NCI-H1105 (cell line): ENCODE measurements at regions not wholly inside any gene's neighbourhood (a gene's known extent, or its start where the extent isn't known, plus 50 kb on each side); places are given as distances from the start of the nearest gene placed in this dataset.
A peak's percentile ranks its signal among the peaks of the same experiment; 100 is the strongest.
"Not testable (repeated sequence)": the region's sequence is repeated elsewhere in the genome, so short reads cannot be mapped to it uniquely, and the experiment has no call there.

Experiments
- DNase-seq: peaks from one replicate; lab custom pipeline; 2025; lab: John Stamatoyannopoulos, UW

DNA sequence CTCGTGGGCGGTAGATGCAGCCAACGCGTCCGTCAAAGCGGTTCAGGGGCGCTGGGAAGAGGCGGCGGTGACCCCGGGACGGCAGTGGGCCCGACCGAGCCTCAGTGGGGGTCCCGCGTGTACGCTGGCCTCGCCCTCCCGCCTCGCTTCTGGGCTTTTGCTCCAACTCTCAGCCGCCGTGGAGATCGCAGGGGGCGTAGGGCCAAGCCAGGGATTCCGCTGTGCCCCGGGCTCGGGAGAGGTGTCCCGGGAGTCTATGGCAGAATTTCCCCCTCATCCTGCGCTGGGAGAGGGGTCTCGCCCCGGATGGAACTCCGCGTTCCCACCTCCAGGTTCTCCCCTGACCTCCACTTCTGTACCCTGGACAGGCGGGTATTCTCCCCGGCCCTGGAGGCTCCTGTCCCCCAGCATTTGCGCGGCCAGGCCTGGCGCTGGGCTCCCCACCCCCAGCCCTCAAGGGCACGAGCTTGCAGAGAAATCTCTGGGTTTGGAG, 131.9 kb downstream of the MRPL36 start:
- no peak for DNase-seq

DNA sequence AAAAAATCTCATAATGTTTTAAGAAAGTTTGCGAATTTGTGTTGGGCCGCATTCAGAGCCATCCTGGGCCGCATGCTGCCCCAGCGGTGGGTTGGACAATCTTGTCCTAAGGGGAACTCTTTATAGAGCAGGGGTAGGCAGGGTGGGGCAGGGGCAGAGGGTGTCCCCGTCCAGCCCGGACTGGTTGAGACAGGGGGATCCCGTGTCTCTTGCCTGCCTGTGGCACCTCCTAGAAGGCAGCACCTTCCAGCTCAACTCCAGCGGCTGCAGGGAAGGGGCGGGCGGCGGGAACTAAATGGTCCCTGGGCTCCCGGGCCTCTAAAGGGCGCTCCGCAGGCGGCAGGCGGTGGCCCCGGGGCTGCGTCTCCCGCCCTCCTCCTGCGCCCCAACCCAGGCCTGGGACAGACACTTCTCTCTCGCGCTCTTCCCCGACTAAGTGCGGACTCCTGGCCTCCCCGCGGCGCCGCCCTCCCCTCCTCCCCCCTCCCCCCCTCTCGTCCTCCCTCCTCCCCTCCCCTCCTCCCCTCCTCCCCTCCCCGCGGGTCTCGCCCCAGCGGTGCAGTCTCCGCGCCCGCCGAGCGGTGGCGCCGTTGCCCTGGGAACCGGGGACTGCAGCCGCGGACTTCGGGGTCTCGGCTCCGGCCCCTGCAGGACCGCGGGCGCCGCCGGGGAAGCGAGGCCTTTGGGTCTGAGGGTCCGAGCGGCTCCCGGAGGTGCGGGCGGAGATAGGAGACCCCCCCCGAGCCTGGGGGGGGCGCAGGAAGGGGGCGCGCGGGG, 132.6 kb downstream of the MRPL36 start:
- DNase-seq, result peak; percentile 35

DNA sequence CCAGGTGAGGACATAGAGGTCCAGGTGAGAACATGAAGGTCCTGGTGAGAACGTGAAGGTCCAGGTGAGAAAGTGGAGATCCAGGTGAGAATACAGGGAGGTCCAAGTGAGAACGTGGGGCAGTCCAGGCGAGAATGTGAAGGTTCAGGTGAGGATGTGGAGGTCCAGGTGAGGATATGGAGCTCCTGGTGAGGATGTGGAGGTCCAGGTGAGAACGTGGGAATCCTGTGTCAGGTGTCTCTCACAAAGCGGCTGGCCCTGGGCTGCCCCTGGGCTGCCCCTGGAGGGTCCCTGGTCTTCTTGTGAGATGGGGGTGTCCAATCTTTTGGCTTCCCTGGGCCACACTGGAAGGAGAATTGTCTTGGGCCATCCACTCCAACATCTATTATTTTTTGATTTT, 133.4 kb downstream of the MRPL36 start:
- no peak for DNase-seq

DNA sequence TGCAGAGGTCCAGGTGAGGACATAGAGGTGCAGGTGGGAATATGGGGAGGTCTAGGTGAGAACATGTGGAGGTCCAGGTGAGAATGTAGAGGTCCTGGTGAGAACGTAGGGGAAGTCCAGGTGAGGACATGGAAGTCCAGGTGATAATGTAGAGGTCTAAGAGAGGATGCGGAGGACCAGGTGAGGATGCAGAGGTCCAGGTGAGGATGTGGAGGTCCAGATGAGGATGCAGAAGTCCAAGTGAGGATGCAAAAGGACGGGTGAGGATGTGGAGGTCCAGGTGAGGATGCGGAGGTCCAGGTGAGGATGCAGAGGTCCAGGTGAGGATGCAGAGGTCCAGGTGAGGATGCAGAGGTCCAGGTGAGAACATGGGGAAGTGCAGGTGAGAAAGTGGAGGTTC, 133.8 kb downstream of the MRPL36 start:
- no peak for DNase-seq

DNA sequence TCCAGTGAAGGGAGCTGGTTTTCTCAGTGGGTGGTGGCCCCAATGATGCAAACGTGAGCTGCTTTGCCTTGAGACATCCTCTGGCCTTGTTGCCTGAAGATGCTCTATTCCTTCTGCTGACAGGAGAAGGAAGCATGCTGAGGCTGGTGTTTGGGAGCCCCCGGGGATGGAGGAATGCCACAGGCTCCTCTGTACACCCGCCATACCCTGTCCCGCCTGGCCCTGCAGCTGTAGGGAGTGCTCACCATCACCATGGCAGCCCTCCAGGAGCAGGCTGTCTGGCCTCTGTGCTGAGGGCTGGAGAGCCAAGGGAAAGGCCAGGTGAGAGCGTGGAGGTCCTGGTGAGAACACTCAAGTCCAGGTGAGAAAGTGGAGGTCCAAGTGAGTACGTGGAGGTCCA, 134.4 kb downstream of the MRPL36 start:
- DNase-seq, result no peak

DNA sequence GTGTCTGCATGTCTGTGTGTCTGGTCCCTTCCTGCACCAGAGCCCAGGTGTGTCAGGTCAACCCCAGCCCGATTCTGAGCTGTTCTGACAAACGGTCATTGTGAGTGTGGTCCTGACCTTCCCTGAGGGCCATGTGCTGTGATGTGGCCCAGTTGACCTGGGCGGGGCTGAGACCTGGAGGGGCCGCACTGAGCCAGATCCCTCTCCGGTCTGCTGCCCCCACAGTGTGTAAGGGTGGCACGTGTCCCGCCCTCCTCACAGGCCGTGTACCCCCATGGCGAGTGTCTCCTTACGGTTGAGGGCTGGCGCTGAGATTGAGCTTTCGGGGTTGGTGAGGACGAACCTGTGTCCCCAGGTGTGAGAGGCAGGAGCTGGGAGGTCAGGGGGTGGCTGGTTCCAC, 136.5 kb downstream of the MRPL36 start:
- DNase-seq, result no peak

DNA sequence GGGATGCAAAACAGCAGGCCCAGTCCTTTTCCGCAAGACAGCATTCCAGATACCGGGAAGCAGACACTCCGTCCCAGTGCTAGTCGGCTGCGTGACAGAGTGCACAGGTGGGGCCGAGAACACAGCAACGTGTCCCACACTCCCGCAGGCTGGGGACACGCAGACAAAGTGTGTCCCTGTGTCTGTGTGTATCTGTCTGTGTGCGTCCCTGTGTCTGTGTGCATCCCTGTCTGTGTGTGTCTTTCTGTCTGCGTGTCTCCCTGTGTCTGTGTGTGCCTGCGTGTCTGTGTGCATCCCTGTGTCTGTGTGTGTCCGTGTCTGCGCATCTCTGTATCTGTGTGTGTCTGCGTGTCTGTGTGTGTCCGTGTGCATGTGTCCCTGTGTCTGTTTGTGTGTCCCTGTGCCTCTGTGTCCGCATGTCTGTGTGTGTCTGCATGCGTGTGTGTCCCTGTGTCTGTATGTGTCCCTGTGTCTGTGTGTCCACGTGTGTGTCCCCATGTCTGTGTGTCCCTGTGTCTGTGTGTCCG, 137.0 kb downstream of the MRPL36 start:
- no peak for DNase-seq

DNA sequence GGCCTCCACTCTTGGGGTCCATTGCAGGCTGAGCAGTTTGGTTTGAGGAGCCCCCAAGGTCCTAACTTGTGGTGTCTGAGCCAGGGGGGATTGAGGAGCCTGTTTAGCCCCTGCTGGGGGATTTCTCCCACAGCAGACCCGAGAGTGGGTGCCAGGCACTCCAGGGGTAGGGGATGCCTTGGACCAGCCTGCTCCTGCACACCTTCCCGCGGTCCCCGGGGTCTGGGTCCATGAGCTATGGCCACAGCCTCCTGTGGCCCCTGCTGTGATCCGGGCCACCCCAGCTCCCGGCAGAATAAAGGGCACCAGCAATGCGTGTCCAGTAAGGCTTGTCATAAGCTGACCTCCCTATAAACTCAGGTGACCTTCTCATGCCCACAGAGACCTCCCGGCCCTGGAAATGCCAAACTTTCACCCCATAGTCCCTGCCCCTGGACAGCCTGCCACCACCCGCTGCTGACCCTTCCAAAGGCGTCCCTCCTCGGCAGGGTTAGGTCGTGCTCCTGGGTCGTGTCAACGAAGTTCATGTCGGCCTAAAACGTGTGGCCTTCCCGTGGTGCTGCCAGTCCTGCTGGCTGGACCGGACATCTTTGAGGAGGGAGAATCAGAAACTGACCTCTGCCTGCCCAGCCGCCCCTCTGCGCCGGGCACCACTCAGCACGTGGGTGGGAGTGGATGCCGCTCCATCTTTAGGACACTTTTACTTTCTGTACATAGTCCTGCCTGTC, 137.6 kb downstream of the MRPL36 start:
- DNase-seq, result no peak

DNA sequence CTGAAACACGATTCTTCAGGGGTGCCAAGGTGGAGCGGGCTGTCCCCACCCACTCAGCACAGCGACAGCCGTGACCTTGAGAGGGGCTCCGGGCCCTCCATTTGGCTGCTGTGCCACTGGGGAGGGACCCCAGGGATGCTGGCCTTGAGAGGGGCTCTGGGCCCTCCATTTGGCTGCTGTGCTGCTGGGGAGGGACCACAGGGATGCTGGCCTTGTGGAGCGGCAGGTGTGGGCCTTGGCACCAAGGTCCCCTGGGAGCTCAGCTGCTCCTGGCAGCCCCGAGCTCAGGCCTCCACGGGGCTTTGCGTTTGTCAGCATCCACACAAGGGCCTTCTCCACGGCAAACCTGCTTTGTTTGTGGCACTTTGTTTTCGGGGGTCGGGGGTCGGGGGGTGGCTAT, 137.6 kb upstream of the LPCAT1 start:
- DNase-seq, result no peak

DNA sequence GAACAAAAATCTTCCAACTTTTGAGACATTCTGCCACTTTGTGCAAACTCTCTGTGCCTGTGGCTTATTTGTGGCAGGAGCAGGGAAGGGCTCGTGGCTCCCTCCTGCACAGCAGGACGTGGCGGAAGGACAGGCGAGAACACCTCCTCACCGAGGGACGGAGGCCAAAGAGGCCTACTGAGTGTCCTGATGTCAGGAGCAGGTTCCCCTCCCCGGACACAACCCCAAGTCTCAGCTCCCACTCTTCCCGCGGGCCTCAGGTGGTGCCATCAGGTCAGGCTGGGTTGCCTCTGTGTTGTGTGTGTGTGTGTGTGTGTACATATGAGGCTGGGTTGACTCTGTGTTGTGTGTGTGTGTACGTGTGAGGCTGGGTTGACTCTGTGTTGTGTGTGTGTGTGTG, 136.8 kb upstream of the LPCAT1 start:
- DNase-seq, result no peak

DNA sequence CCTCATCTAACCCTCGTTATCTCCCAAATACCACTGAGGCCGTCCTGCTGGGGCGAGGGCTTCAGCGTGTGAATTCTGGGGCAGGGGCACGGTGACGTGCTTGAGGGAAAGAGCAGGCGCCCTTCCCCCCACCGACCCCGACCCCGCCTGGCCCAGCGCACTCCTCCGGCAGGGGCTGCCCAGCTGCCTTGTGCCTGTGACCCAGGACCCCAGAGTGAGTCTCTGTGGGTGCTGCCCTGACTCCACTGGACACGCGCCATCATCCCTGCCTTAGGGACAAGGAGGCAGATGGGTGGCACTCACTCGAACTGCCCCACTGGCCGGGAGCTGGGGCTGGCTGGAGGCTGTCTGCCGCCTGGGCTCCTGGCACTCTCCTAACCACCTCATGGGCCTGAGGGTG, 136.2 kb upstream of the LPCAT1 start:
- DNase-seq, result no peak

DNA sequence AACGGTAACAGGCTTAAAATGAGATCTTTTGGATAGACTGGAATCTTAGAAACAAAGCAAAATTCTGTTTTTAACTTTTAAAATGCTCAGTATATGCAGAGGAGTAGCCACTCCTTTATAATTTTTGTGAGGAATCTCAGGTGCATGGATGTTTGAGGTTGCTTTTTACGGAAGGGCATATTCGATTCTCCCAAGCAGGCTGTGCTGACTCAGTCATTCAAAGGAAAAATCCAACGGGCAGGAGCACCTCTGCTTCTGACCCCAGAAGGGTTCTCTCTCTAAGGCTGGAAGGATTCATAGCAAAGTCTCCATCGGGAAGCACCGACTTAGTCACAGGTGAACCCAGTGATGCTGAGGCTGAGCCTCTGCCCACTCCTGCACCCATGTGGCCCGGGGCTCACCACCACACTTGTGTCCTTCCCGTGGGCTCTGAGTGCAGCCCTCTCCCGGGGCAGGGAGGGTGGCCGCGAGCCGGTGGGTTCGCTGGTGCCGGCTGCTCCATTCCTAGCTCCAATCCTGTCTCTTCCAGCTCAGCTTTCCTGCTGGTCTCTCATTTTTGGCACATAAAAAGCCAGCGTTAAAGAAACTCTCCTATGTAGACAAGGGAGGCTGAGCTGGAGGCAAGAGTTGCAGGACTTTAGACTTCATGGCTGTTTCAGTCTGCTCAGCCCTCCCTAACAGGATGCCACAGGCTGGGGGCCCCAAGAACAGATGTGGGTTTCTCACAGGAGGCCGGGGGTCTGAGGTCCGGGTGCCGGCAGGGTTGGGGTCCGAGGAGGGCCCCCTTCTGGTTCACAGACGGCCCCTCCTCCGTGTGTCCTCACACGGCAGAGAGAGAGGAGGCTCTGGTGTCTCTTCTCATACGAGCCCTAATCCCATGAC, 135.6 kb upstream of the LPCAT1 start:
- no peak for DNase-seq

DNA sequence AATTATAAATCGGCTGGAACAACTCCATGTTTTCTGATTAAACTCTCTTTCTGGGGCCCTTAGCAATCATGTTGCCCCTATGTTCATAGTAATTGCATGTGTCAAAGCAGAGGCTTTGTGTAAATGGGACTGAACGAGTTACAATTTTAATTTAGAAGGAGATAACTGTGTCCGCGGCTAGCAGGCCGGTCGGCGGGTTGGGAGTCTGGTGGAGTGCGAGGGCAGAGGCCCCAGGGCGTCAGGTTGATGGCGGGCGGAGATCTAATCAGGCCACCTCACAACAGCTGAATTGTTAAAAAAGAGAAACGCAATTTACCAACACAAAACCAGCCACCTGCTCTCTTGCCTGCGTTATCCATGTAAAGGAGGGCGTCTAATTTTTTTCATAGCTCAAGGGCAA, 134.9 kb upstream of the LPCAT1 start:
- no peak for DNase-seq

DNA sequence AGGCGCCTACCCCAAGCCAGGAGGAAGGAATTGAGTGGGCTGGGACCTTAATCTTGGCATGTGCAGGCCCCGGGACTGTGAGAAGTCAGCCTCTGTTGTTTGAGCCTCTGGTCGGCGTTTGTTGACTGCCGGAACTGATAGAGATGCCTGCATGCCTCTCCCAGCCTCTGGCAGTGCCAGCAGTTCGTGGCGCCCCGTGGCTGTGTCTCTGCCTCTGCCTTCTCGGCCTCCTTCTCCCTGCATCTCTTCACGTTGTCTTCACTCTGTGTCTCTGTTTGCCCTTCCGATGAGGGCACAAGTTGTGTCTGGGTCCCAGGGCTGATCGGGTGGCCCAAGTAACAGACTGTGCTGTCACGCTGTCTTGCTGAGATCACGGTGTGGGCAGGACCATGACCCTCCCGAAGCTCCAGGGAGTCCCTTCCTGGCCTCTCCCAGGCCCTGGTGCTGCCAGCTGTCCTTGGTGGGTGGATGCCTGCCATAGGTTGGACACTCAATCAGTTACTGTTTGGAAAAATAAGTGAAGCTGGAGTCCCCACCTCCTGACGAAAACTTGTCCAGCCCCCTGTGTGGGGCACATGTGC, 133.5 kb upstream of the LPCAT1 start:
- DNase-seq, result no peak

DNA sequence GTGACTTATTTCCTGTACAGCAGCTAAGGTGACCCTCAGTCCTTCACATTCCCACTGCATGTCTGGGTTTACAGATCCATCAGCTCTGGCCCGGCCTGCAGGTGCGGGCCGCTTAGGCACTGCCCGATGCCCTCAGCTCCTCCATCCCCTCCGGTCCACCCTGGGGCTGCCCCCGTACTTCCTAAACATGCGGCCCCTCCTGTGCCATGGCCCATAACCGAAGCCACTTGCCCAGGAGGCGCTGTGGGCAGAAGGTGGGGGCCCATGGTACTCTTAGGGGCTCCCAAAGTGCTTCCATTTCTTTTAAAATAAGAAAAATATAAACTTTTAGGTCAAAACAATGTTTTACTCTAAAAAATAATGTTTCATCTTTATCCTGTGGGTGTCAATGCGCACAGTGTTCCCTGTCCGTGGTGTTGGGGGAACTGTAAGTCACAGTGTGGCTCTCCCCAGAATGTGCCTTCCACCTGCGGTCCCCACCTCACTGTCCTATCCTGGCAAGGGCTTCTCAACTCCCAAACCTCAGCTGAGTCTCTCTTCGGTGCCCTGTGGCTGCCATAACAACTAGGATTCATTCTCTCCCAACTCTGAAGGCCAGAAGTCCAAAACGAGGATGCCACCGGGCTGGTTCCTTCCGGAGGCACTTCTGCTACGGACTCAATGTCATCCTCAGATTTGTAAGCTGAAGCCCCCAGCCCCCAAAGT, 132.7 kb upstream of the LPCAT1 start:
- no peak for DNase-seq

DNA sequence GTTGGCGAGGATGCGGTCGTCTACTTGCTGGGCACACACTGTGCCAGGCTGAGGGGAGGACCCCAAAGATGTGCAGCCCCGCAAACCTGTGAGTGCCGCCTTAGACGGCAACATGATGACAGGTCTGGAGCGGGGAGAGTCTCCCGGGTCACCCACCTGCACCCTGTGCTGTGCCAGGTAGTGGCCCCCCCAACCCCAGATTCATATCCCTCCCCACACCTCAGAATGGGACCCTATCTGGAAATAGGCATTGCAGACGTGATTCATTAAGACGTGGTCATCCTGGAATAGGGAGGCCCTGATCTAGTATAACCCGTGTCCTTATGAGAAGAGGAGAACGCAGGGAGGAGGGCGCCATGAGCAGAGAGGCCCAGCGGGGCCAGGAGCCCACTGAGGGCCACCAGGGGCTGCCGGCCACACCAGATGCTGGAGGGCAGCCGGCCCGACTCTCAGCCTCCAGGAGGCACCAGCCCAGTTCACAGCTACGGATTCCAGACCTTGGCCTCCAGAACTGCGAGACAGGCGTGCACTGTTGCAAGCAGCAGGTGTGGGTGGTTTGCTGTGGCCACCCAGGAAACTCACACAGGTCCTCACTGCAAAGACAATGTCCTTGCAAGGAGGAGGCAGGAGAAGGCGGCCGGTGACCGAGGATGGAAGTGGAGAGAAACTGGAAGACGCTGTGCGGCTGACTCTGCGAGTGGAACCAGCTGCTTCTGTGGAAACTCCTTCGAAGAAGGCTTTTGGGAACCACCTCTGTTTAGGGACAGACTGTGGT, 131.9 kb upstream of the LPCAT1 start:
- no peak for DNase-seq

DNA sequence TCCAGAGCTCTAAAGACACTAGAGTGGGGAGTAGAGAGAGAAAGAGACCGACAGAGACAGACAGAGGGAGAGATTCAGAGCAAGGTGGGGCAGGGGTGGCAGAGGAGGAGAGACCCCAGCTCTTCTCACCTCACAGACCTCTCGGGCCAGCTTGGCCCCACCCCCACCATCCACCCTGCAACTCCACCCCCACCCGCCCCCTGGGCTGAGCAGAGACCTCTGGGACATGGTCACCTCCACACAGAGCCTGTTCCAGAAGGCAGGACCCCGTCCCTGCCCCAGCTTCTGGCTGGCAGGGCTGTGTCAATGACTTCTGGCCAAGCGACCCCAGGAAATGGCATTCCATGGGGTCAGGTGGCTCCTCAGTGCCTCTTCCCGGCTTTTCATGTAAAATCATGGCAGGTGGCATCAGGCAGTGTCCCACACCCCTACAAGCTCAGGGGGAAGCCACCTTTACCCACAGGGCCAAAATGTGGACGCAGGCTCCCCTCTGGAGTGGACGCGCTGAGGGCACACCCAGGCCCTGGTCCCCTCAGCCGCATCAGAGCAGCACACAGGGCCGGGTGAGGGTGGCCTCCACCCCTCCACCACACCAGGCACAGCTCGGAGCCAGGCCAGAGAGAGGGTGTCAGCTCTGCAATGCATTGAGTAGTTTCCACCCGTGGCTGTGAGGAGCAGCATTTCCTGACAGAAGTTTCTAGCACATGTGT, 131.2 kb upstream of the LPCAT1 start:
- no peak for DNase-seq

DNA sequence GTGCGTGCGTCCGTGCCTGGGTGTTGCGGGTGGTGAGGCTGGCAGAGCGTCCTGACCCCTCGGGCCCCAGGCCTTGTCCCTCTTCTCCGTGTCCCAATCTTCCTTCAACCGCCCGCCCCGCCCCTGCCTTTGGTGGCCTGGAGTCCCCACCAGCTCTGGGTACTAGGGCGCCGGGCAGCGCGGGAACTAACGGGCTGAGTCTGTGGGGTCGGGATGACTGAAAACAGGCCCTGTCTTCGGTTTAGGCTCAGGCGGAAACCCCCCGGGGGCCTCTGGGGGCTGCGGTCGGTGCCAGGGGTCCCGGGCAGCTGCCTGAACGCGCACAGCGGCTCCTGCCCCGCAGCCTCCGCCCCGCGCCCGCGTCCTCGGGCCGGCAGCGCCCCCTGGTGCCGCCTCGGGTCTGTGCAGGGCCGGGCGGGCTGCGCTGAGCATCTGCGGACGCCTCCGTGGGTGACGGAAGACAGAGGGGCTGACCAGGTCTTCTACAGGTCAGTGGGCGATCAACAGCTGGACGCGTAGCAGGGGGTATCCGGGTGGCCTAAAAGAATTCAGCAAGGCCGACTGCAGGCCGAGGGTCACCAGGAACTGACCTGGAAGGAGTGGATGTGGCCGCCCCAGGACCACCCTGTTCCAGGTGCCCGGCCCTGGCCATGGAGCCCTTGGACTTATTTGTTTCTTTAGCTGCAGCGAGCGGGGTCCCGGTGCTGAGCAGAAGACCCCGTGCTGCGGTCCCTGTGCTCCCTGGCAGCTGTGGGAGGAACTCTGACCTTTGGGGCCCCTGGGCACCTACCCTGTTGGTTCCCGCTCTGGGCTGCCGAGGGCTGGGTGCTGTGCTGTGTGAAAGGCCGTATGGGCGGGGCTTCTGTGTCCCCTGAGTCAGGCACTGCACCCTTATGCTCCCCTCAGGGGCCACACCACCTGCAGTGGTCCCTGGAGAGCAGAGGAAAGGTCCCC, 130.2 kb upstream of the LPCAT1 start:
- not testable (repeated sequence) for DNase-seq
